GM23338 (cell line): ENCODE measurements at regions not wholly inside any gene's neighbourhood (a gene's known extent, or its start where the extent isn't known, plus 50 kb on each side); places are given as distances from the start of the nearest gene placed in this dataset.

Experiments used
- CREB1 ChIP-seq: fragments of 250-450 bp; sonication (Bioruptor Pico); IDR thresholded peaks from 2 replicates; pipeline ENCODE4 v1.5.0; 2020; ENCODE audit warnings: low read depth, mild to moderate bottlenecking, moderate library complexity
- CTCF ChIP-seq, 2 experiments: fragments of 200-600 bp in 1 of 2; sonication (generic) in 1 of 2; conservative IDR thresholded peaks; 2 replicates each; pipeline versions ENCODE4 v1.5.1 to v1.6.1; 2016 to 2017; ENCODE audit warnings: antibody characterized with exemption in 2 of 2, low read depth in 2 of 2, mild to moderate bottlenecking in 2 of 2, moderate library complexity in 1 of 2
- POLR2AphosphoS5 ChIP-seq: IDR thresholded peaks from 2 replicates; pipeline ENCODE4 v1.6.1; 2016; ENCODE audit warnings: antibody characterized with exemption, low read depth
- ZNF462 ChIP-seq: fragments of 250-450 bp; sonication (Bioruptor Pico); IDR thresholded peaks from 2 replicates; pipeline ENCODE4 v1.5.0; 2020; ENCODE audit warnings: mild to moderate bottlenecking, moderate library complexity
- TF ChIP-seq, protein P1 (sequence below): IDR thresholded peaks from one replicate; pipeline ENCODE4 v1.6.1; 2018; ENCODE audit warnings: antibody characterized with exemption; ENCODE audit not compliant: unreplicated experiment

DNA sequence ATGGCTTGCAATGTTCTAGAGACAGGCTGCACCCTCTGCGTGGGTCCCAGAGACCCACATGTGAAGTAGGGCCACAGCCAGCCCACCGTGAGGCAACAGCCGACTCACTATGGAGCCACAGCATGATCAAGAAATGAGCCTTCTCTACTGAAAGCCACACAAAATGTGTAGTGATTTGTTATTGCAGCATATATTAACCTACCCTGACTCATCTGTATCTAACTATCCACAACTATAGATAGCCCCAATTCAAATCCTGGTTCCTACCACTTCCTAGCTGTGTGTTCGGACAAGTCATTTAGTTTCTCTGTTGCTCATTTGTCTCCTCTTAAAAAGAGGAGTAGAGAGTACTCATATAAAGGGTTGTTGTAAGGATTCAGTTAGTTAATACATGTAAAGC is 1152.3 kb downstream of the BCL11B start:
- no peak for TF ChIP-seq CTCF (conservative IDR thresholded peaks at IDR 0.05; ENCODE audit: low read depth in 2 of 2)
- no peak for TF ChIP-seq POLR2AphosphoS5
- TF ChIP-seq, protein P1, sequence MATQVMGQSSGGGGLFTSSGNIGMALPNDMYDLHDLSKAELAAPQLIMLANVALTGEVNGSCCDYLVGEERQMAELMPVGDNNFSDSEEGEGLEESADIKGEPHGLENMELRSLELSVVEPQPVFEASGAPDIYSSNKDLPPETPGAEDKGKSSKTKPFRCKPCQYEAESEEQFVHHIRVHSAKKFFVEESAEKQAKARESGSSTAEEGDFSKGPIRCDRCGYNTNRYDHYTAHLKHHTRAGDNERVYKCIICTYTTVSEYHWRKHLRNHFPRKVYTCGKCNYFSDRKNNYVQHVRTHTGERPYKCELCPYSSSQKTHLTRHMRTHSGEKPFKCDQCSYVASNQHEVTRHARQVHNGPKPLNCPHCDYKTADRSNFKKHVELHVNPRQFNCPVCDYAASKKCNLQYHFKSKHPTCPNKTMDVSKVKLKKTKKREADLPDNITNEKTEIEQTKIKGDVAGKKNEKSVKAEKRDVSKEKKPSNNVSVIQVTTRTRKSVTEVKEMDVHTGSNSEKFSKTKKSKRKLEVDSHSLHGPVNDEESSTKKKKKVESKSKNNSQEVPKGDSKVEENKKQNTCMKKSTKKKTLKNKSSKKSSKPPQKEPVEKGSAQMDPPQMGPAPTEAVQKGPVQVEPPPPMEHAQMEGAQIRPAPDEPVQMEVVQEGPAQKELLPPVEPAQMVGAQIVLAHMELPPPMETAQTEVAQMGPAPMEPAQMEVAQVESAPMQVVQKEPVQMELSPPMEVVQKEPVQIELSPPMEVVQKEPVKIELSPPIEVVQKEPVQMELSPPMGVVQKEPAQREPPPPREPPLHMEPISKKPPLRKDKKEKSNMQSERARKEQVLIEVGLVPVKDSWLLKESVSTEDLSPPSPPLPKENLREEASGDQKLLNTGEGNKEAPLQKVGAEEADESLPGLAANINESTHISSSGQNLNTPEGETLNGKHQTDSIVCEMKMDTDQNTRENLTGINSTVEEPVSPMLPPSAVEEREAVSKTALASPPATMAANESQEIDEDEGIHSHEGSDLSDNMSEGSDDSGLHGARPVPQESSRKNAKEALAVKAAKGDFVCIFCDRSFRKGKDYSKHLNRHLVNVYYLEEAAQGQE, result no peak
- TF ChIP-seq ZNF462 (CRISPR knock-in tag), result no peak
- TF ChIP-seq CREB1, result no peak
